ENCODE measurements at regions not wholly inside any gene's neighbourhood (a gene's known extent, or its start where the extent isn't known, plus 50 kb on each side); places are given as distances from the start of the nearest gene placed in this dataset.

DNA sequence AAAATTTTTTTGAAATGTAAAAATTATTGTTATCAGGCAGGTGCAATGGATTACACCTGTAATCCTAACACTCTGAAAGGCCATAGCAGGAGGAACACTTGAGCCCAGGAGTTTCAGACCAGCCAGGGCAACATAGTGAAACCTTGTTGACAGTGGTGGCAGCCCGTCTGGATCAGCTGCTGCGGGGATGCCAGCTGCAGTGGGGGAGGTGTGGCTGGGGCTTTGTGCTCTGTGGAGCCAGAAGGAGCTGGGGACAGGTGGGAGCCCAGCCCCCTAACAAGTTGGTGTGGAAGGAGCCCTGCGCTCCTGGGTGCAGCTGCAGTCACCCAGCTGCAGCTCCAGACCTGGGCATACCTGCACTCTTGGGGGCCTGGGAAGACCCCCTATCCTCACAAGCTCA is 182.4 kb upstream of the MC4R start:
- DNase-seq: no peak

DNA sequence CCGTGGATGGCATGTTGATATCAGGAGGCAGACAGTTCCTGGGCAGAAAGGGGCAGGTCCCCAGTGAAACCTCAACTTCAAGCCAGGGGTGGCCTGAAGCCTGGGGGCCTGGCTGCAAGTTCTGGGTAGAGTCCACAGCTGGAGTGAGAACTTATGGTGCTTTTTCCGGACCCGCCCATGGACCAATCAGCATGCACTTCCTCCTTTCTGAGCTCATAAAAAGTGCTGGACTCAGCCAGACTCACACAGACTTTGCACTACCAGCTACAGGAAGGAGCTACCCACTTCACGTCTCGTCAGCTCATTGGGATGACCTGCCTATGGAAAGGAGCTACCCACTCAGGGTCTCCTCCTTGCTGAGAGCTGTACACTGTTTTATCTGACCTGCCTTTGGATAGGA is 183.1 kb upstream of the MC4R start:
- DNase-seq: no peak

DNA sequence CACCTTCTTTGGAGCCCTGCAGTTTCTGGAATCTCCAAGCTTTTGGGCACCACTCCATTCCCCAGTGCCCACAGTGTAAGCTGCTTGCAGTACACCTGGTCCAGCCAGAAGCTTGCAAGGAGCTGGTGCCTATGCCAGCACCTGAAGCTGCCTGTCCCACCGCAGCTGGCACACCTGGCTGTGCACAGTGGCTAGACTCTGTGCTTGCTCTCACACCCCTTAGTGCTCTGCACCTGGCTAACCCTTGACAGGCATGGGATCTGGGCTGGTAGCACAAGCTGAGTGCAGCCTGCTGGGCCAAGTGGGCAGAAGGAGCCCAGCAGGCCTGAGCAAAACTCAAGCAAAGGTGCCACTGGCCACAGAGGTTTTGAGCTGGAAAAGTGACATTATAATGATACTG is 183.8 kb upstream of the MC4R start:
- no peak for DNase-seq

DNA sequence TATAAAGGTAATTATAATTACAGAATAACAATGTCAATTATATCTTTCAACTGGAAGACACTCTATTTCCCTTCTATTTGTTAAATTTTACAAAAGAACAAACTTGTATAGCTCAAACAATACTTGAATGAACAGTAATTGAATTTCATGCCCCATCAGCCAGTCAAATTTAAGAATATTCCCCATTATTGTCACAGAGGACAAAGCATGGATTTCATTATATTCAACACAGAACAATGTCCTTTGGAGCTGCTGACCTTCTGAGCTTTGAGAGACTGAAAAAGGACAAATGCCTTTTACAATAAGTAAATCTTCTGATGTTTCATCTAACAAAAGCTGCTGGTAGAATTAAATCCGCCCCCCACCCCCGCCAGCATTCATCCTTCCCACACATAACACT is 187.5 kb upstream of the MC4R start:
- DNase-seq: no peak

DNA sequence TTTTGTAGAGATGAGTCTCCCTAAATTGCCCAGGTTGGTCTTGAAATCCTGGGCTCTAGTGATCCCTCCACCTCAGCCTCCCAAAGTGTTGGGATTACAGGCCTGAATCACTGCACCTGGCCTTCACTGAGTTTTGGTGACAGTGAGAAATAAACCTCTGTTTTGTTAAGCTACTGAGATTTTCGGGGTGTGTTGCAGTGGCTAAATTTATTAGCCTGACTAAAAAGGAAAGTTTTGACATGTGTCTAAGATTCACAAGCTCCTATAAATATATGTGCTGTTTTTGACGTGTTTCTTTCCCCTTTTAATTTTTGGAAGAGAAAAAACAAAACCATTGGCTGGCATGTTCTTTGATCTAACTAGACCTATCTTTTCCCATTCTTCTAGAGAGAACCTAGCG is 190.5 kb upstream of the MC4R start:
- DNase-seq: no peak

DNA sequence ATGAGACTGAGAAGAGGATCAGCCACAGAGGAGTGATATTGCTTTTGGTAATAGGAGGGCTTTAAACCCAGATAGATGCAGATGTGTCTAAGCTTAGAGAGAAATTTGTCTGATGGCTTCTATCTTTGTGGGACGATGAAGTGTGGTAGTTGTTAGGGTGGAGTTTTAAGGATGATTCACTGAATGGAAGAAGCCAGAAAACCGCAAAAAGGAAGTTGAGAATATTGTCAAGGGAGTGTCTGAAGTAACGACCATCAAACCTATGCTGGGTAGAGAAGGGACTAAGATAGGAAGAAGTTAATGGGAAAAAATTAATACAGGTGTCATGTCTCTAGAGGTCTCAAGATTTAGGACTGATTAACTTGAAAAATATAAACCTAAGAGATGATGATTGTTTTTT is 195.6 kb upstream of the MC4R start:
- no peak for DNase-seq

DNA sequence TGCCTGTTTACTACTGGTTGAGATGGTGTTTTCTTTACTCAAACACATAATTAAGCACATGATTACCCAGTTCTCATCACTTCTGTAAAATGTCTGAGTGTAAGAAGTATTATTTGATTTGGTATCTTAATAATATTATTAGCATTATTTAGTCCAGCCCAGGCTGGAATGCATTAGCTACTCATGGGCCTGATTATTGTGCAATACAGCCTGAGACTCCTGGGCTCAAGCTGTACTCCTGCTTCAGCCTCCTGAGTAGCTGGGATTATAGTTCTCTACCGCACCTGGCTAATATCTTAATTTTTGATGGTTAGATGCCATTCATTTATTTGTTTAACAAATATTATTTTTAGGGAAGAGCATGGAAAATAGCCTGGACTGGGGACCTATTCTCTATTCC is 197.6 kb upstream of the MC4R start:
- DNase-seq: no peak

DNA sequence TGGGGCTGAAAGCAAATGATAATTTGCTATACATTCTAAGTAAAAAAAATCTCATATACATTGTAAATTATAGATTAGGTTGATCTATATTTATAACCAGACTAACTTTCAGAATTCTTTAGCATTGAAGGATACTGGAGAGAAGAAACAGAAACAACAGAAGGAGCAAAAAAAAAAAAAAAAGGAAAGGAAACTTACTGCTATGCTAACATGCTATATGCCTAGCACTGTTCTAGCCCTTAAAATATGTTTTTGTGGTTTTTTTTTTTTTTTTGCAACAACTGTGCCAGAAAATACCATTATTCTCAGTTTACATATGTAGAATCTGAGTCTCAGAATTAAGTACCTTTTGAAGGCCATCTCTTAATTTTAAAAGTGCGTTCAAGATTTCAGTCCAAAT is 204.9 kb upstream of the MC4R start:
- no peak for DNase-seq

DNA sequence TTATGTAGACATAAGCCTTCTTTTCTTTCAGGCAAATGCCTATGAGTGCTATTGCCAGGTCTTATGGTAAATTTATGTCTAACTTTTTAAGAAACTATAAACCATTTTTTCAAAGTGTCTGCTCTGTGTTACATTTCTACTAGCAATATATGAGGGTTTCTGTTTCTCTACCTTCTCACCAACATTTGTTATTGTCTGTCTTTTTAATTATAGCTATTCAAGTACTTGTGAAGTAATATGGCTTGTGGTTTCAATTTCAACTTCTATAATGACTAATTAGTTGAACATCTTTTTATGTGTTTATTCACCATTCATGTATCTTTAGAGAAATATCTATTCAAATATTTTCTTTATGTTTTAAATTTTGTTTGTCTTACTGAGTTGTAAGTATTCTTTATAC is 213.1 kb upstream of the MC4R start:
- DNase-seq: no peak

DNA sequence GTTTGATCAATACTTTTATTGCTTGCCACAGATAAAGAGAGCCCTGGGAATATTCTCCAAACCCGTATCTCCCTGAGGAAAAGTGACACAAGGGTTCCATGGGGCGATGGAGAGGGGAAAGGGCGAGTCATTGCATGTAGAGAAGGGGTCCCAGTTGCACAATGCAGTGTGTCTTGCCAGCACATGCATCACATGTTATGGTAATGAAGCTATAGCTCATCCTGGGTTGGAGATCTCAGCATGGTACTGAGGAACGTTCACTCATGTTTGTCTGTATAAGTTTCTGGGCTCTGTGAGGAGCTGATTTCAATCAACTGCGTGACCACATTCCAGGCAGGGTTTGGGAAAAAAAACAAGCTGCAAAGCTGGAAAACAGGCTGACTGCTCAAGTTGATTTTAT is 220.7 kb upstream of the MC4R start:
- no peak for DNase-seq

DNA sequence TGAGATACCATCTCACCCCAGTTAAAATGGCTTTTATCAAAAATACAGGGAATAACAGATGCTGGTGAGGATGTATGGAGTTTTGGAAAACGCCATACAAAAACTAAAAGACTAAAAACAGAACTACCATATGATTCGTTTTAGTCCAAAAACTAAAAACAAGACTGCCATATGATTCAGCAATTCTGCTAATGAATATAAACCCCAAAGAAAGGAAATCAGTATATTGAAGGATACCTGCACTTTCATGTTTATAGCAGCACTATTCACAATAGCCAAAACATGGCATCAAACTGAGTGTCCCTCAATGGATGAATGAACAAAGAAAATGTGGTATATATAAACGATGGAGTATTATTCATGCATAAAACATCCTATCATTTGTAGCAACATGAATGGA is 224.4 kb upstream of the MC4R start:
- DNase-seq: no peak

DNA sequence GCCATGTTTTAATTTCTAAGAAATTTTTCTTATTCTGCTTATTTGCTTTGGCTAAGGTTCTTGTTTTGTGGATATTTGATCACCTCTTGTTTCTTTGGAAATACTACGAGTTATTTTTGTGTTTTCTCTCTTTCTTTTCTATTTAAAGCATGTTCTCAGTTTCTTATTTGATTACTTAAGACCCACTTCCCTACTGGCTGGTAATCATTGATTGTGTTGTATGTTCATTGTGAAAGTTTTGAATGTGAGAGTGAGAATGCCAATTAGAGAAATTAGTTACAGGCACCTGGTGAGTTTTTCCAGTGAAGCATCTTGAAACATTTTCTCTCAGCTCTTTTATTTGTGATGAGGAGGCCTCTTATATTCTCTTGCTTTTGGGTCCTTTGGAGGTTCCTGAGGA is 226.7 kb upstream of the MC4R start:
- no peak for DNase-seq

DNA sequence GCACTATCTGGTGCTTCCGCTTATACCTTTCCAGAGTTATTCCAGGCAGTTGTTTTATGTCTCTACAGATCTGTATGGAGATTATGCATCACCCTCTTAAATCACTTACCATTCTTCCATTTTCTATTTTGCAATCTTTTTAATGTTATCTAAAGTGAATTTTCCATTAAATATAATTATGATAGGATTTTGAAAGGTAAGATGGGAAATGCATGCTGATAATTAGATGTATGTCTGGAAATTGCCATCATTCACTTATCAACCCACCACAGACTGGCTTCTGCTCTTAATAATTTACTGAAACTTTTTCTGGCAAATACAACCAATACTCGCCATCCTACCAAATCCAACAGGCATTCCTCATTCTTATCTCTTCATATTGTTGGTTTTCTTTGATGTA is 227.4 kb upstream of the MC4R start:
- no peak for DNase-seq

DNA sequence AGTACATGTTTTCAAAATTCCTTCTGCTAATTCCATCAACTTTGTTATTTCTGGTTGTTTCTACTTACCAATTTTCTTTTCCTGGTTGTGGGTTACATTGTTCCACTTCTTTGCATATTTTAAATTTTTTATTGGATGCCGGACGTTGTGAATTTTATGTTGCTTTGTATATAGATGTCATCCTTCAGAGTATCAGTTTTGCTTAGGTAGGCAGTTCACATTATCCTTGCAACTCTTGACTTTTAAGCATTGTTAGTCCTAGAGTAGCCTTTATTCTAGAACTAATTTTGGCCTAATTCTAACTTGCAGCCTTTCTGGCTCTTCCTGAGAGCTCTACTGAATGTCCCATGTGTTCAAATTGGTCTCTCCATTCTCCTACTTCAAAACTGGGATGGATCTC is 228.7 kb upstream of the MC4R start:
- no peak for DNase-seq

DNA sequence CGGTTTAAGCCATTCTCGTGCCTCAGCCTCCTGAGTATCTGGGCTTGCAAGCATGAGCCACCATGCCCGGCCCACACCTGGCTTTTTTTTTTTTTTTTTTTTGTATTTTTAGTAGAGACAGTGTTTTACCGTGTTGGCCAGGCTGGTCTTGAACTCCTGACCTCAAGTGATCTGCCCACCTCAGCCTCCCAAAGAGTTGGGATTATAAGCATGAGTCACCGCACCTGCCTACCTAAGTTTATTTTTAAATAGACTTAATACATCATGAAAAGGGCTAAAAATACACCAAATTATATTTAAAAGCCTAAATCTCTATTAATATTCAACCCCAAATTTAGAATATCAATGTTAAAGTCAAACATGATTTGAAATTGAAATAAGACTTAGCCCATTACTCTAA is 250.8 kb upstream of the MC4R start:
- no peak for DNase-seq

DNA sequence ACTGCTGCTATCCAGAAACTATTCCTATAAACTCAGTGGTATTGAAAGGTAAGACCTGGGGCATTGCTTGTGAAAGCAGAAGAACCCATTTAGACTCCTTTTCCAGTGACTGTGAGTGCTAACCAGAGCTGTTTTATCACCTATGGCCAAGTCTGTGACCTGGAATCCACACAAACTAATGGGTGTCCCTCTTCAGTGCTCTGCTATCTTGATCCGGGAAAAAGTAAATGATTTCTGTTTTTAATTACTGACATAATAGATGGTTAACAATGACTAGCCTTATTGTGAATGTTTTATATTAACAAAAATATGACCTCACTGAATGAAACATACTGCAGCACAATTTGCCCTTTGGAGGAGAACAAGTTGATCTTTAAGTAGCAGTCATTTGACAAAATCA is 251.6 kb upstream of the MC4R start:
- DNase-seq: no peak

DNA sequence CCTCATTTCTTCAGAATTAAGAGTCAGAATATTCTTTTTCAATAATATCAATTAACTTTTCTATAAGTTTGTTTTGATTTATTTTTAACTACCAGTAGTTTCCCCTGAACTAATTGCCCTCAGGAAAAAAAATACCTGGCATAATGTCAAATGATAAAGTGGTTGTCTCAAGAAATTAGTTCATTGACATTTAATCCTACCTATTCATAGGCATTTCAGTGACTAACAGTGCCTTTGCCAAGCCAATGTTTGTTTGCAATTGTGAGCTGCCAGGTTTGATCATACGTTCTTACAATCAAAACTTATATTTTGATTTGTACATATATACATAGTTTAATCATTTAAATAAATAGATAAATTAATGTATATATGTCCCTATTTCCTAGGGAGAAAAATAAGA is 267.3 kb upstream of the MC4R start:
- DNase-seq: no peak

DNA sequence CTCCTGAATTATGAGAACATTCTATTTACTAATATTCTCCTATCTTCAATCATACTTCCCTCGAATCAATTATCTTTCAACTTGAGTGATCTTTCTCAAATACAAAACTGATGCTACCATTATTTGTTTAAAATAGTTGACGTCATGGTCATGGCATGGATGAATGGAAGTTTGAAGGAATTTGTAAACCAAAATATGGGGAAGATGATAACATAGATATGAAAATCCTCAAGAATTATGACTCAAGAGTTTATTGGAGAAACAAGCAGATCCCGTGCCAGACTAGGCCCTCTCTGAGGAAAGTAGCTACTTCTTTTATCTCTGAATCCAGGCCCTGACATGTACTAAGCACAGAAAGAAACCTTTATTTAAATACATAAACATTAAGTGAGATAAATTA is 270.4 kb upstream of the MC4R start:
- no peak for DNase-seq

DNA sequence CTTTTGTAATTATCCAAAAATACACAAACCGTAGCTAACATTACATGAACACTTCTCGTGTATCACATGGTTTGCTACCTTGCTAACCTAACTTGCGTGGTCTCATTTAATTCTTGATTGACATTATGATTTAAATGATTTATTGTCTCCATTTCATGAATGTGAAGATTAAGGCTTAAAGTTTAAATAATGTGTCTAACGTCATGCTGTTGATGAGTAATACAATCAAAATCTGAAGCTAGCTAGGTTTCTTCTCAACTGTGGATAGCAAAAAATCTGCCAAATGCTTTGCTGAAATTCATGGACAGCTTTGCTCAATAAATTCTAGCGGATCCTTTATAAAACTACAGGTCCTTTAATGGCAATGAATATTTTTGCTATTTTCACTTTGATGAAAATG is 274.1 kb upstream of the MC4R start:
- no peak for DNase-seq

DNA sequence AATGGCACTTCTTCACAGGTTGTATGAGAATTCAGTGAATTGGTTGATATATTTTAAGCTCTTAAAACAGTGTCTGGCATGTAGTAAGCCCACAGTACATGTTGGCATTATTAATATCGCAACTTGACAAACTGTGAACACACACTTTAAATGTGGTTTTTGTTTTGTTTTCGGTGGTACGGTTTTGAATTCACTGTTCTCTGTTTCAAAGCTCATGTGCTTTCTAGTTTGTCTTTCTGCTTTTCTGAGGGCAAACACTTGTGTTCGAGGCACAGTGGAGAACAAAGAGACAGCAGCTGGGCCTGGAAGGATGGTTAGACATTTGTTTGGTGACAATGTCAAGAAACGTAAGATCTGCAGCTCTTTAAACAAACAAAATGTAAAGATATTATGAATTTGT is 276.5 kb upstream of the MC4R start:
- no peak for DNase-seq

DNA sequence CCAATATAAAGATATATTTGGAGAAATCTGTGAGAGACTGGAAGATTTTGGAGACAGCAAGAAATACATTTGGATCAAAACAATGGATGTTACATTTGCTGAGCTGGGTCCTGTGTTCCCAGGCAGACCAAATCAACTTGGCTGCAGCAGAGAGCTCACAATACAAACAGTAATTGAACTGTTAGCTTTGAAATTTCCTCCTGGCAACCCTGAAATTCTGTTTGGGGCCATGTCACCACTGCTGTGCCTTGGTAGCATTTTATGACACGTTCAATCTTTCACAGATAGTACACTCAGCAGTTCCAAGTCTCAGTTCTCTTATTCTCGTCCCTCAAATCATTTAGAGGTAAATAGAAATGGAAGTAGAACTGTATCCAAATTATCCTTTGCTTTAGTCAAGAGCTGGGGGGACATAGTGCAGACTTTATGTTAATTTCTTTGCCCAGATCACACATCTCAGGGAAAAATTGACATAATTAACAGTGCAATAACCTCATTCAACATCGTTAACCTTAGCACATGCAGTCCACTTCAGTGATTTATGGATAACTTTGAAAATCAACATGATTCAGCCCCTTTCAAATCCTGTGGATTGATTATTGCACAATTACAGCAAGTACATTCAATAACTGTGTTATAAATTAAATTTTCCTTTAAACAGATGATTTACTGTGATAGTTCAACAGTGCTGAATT is 277.4 kb upstream of the MC4R start:
- DNase-seq: no peak

DNA sequence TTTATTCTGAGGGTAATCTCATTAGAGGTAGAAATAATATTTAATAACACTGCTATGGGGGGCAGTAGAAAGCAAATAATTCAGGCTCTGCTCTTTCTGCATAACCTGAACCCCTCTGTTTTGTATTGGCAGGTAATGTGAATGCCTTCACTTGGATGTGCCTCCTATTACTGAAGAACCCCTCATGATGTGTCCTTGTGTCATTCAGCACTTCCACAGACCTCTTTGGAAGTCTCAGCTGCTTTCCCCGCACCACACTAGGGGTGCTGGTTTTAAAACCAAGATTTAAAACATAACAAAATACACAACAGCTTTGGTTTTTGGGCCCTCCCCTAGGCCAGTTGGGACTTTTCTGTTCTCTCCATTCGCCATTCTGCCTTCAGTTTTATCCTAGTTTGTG is 281.7 kb upstream of the MC4R start:
- no peak for DNase-seq

DNA sequence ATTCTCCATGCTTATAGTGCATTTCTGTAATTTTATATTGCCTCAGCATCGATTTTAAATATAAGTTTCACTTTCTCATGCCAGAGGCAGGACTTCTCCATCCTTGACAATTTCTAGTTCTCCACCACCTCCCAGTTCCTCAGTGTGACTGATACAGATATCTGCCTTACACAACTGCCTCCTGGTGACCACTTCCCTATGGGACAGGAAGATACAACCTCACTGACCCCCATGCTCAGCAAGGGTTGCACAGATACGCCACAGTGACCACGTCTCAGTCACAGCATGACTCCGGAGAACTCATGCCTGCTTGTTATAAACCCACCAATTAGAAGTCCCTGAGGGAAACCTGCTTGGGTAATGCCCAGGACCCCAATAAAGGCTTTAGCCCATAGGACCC is 284.0 kb upstream of the MC4R start:
- no peak for DNase-seq

DNA sequence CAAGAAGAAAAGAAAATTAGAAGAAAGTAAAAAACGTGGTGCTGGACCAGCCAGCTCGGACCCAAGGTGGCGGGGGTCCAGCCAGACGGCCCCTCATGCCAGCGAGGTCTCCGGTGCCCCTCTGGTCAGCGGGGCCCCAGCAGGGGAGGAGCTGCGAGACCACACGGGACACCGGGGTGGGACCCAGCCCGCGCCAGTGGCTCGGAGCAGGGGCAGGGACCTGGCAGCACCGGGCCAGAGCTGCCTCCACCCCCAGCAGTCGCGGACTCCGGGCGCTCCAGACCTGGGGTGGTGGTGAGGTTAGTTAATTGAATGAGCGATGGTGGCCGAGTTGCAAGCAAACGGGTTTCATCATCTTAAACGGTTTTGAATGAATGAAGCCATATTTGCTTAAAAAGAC is 289.9 kb upstream of the MC4R start:
- no peak for DNase-seq

Measured in muscle of arm (tissue), 1 donor.